GM19025 (cell line): ENCODE measurements at regions not wholly inside any gene's neighbourhood (a gene's known extent, or its start where the extent isn't known, plus 50 kb on each side); places are given as distances from the start of the nearest gene placed in this dataset.

Experiments
- ATAC-seq: cut with Tn5 transposase; IDR thresholded peaks from one replicate; pipeline ENCODE4 v1.9.1; 2021; ENCODE audit warnings: mild to moderate bottlenecking, low read depth, moderate library complexity; ENCODE audit not compliant: unreplicated experiment

- ATAC-seq, result no peak
These were observed 399.4 kb upstream of the IRX4 start for GRCh38 chr5:2282034-2282690.

DNA sequence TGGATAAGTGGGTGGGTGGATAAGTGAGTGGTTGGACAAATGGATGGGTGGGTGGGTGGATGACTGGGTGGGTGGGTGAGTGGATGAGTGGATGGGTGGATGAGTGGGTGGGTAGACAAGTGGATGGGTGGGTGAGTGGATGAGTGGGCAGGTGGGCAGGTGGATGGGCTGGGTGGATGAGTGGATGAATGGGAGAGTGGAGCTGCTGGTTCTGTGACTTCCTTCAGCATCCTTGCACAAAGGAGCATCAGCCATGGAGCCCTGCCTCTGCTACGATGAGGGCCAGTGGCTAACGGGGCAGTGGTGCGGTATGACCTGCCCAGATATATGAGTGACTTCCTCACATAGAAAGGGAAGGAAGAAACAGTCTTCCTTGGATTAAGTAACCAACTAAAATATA is 398.7 kb upstream of the IRX4 start:
- no peak for ATAC-seq

DNA sequence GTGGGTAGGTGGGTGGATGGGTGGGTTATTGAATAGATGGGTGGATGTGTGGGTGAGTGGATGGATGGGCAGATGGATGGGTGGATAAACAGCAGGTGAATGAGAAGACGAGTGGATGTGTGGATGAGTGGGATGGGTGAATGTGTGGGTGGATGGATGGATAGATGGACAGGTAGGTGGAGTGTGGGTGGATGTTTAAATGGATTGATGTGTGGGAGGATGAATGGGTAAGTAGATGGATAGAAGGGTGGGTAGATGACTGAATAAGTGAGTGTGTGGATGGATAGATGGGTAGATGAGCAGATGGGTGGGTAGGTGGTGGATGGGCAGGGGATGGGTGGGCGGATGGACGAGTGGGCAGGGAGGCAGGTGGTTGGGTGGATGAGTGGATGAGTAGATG is 397.6 kb upstream of the IRX4 start:
- ATAC-seq, result no peak

GRCh38 chr5:2278825-2279456 is 396.2 kb upstream of the IRX4 start:
- no peak for ATAC-seq

DNA sequence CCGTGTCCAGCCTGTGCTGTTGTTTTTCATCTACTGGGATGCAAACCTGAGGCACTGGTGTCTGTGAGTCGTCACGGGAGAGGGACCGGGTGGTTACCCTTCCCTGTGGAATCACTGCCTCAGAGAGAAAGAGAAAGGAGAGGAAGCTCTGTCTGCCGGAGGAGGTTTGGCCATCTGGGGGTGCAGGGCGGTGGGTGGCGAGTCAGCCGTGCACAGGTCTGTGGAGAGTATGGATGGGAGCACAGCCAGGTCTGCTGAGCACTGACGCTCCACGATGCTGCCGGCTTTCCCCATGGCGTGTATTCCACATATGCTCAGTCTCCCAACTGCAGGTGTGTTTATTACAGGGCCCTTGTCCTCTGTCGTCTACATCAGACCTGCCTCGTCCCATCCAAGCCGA is 395.2 kb upstream of the IRX4 start:
- ATAC-seq, result no peak

- ATAC-seq, result no peak
These were observed 393.4 kb upstream of the IRX4 start for GRCh38 chr5:2276101-2276500.

DNA sequence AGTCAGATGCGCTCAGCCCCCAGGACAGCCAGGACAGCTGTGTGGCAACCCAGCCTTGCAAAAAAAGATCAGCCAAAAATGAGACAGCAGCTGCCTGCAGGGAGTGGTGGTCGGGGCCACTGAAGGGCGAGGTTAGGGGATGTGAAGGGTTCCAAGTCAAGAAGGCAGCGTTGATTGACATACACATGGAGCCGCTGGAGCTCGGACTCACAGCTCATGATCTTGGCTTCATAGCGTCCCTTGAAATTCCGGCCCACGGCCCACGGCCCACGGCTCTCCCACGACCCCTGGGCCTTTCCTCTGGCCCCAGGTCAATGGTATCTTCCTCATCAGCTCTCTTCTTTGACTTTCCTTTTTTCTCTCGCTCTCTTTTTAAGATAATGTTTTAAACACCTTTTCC is 390.0 kb upstream of the IRX4 start:
- no peak for ATAC-seq

- ATAC-seq, result no peak
These were observed 389.3 kb upstream of the IRX4 start for GRCh38 chr5:2272039-2272438.

DNA sequence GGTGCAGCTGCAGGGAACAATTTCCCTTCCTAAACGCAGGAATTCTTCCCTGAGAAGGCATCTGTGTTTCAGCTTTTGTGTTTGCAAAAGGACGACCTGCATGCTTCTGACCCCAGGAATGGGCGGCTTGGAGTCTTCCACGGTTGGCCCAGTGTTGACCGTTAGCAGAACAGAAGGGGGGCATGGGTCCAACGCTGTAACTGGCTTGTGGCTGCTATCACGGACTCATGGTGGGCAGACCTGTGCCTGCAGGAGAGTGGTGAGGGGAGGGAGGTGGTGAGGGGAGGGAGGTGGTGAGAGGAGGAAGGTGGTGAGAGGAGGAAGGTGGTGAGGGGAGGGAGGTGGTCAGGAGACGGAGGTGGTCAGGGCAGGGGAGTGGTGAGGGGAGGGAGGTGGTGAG is 388.6 kb upstream of the IRX4 start:
- ATAC-seq, result no peak

- ATAC-seq, result no peak
These were observed 387.7 kb upstream of the IRX4 start for GRCh38 chr5:2270467-2270866.

GRCh38 chr5:2269656-2270055 is 386.9 kb upstream of the IRX4 start:
- ATAC-seq, result no peak

GRCh38 chr5:2267991-2268390 is 385.3 kb upstream of the IRX4 start:
- ATAC-seq, result no peak

DNA sequence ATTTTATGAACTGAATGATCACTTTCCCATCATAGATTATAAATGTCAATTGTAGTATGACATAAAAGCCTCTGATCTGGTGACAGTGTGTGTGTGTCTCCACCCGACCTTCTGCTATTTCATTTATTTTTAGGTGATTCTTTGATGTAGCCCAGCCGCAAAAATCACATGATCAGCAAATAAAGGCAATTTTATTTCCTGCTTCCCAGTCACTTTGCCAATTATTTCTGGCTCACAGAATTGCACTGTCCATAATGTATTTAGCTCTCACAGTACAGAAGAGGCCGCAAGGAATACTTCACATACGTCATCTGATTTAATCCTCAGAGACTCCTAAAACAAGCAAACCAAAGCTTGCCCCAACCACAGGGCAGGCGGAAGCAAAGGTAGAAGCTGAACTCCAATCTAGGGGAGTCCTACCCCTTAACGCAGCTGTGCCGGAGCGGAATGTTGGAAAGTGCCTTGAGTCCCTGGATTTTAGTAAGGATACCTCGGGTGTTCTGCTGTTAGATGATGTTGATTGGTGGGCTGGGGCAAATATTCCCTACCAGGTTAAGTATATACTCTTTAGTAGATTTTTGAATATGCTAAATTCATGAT is 384.0 kb upstream of the IRX4 start:
- no peak for ATAC-seq

- no peak for ATAC-seq
These were observed 382.6 kb upstream of the IRX4 start for GRCh38 chr5:2265341-2265740.

GRCh38 chr5:2263763-2264162 is 381.0 kb upstream of the IRX4 start:
- ATAC-seq, result no peak

DNA sequence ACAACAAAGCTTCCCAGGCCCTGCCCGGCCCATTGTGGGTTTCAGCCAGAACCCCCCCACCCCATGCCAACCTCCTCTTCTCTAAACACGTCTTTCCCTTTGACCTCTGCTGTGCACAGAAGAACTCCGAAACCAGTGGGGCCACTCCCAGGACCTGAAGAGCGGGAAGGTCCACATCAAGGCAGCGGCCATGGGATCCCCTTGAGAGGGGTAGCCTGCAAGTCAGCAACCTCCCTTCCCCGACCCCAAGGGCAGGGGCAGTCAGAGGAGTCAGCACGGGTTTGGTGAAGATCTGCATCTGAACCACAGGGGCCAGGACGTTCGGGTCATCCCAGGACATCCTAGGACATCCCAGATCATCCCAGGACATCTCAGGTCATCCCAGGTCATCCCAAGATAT is 379.9 kb upstream of the IRX4 start:
- ATAC-seq, result no peak

DNA sequence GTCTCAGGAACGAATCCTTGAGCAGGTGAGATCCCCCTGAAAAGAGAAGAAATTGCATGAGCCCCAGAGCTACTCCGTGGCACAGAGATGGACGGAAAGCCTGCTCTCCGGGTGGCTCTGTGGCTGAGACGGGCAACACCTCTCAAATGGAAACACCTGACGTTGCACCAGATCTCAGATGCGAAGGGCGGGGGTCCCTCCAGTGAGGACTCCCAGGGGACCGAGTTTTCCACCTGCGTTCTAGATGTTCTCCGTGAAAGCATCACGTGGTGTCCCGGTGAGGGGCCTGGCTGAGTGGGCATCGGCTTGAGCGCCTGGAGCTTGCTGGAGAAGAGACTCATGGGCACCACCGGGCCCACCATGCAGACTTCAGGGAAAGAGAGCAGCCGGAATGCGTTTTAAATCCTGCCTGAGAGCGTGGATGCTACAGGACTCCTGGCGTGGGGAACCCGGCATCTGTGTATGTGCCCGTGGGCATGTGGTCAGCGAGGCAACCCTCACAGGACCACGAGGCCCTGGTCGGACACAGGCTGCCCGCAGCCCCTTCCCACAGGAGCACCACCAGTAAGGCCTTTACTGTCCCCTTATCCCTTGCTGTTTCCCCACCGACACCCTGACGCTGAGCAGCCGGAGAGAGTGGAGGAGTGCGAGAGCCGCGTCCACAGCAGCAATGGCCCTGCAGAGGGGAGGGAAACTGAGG is 378.4 kb upstream of the IRX4 start:
- ATAC-seq, result no peak

DNA sequence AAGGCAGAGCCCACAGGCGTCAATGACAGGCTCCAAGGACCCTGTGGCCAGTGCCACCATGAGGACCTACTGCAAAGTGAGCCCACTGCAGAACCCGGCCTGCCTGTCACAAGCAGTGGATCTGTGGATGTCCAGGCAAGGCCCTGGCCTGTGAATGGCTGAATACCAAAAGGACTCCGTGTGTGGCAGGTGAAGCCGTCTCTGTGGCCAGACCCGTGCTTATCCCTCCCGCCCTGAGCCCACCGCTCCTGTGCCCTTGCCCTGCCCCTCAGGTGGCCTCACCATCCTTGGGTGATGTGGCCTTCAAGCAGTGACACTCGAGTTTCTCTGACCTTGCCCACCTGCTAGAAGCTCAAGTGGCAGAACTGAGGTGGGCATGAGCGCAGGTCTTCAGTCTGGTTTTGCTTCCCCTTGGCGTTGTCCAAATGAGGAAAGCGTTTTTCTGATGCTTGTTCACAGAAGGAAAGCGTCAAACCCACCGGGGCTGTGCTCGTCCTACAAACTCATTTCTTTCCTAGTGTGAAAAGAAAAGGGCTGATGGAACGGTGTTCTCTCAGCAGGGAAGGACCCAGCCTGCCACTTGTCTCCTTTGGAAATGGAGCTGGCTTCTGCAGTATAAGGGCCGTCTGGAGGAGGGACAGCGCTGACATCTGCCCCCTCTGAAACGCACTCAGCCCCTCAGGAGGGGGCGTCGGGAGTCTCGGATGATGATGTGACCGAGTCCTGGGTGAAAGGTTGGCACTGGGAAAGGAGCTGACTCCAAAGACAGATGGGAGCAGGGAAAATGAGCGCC is 377.7 kb upstream of the IRX4 start:
- ATAC-seq, result no peak

- no peak for ATAC-seq
These were observed 376.9 kb upstream of the IRX4 start for GRCh38 chr5:2259494-2260107.

- ATAC-seq, result no peak
These were observed 376.1 kb upstream of the IRX4 start for GRCh38 chr5:2258861-2259260.
